IMR-90 (cell line): ENCODE measurements at regions not wholly inside any gene's neighbourhood (a gene's known extent, or its start where the extent isn't known, plus 50 kb on each side); places are given as distances from the start of the nearest gene placed in this dataset.

ENCODE experiments used
- ATAC-seq: fragments of 200-7000 bp; cut with Tn5 transposase; 2 replicates; pipeline ENCODE4 v1.9.1; 2020; ENCODE audit warnings: low read depth, mild to moderate bottlenecking, moderate library complexity
- BruUV-seq: library from RNA; stranded (reverse); fragments of 400-500 nt; replicated peaks from 2 replicates; lab custom pipeline; 2021; lab: Mats Ljungman, UMichigan
- CTCF ChIA-PET: fragments of 300-600 bp; formaldehyde crosslinking; extraction: SDS; loops from one replicate; lab custom pipeline; 2021; ENCODE audit warnings: antibody characterized with exemption; lab: Yijun Ruan, JAX
- POLR2A ChIA-PET: fragments of 300-600 bp; sonication (Branson Sonifier 250); formaldehyde crosslinking; loops from one replicate; lab custom pipeline; 2022; ENCODE audit warnings: antibody characterized with exemption; ENCODE audit not compliant: unreplicated experiment; lab: Charles Lee
- DNase-seq: peaks from one replicate; pipeline ENCODE4 v3.0.0; 2013
- H2AFZ ChIP-seq: replicated peaks from 2 replicates; pipeline ENCODE3; 2013; ENCODE audit warnings: low read length, mild to moderate bottlenecking; ENCODE audit not compliant: poor library complexity
- H2AK5ac ChIP-seq: 2 replicates; pipeline ENCODE4 v1.6.1; 2013; ENCODE audit warnings: low read depth, low read length, inconsistent platforms
- H2AK9ac ChIP-seq: replicated peaks from 2 replicates; pipeline ENCODE3; 2013; ENCODE audit warnings: mild to moderate bottlenecking, low read depth, low read length, moderate library complexity; ENCODE audit not compliant: poor library complexity
- H2BK120ac ChIP-seq: 2 replicates; pipeline ENCODE4 v1.6.1; 2013; ENCODE audit warnings: low read depth, low read length, inconsistent platforms
- H2BK15ac ChIP-seq: 3 replicates; pipeline ENCODE4 v1.6.1; 2013; ENCODE audit warnings: low read depth, low read length, inconsistent platforms
- H2BK20ac ChIP-seq: 2 replicates; pipeline ENCODE4 v1.6.1; 2013; ENCODE audit warnings: low read depth, mild to moderate bottlenecking, inconsistent platforms, low read length, moderate library complexity
- H2BK5ac ChIP-seq: 2 replicates; pipeline ENCODE4 v1.6.1; 2013; ENCODE audit warnings: mild to moderate bottlenecking, low read depth, low read length, inconsistent platforms; ENCODE audit not compliant: poor library complexity, severe bottlenecking
- H3K14ac ChIP-seq: replicated peaks from 2 replicates; pipeline ENCODE4 v1.6.1; 2013; ENCODE audit warnings: low read depth, low read length, inconsistent platforms
- H3K18ac ChIP-seq: 2 replicates; pipeline ENCODE4 v1.6.1; 2013; ENCODE audit warnings: low read depth, low read length, control low read depth
- H3K23ac ChIP-seq: 2 replicates; pipeline ENCODE4 v1.6.1; 2013; ENCODE audit warnings: low read depth, low read length, inconsistent platforms
- H3K27ac ChIP-seq: 2 replicates; pipeline ENCODE4 v1.5.1; 2013; ENCODE audit warnings: mild to moderate bottlenecking, control low read depth, low read length; ENCODE audit not compliant: insufficient read depth
- H3K27me3 ChIP-seq: 2 replicates; pipeline ENCODE4 v1.6.1; 2013; ENCODE audit warnings: low read length; ENCODE audit not compliant: control insufficient read depth, insufficient read depth
- H3K36me3 ChIP-seq: 2 replicates; pipeline ENCODE4 v1.6.1; 2013; ENCODE audit warnings: low read length, mixed read lengths; ENCODE audit not compliant: control insufficient read depth, insufficient read depth
- H3K4ac ChIP-seq: 2 replicates; pipeline ENCODE4 v1.6.1; 2013; ENCODE audit warnings: low read depth, low read length, inconsistent platforms
- H3K4me1 ChIP-seq: 2 replicates; pipeline ENCODE4 v1.6.1; 2013; ENCODE audit warnings: low read length, mixed read lengths; ENCODE audit not compliant: control insufficient read depth, insufficient read depth
- H3K4me2 ChIP-seq: 2 replicates; pipeline ENCODE4 v1.6.1; 2013; ENCODE audit warnings: low read depth, mild to moderate bottlenecking, control low read depth, low read length, moderate library complexity
- H3K4me3 ChIP-seq: 2 replicates; pipeline ENCODE4 v1.5.1; 2013; ENCODE audit warnings: low read depth, mild to moderate bottlenecking, control low read depth, low read length, moderate library complexity; ENCODE audit not compliant: insufficient read depth
- H3K56ac ChIP-seq: 2 replicates; pipeline ENCODE4 v1.6.1; 2013; ENCODE audit warnings: low read length, inconsistent platforms; ENCODE audit not compliant: insufficient read depth; ENCODE audit errors: extremely low read depth
- H3K79me1 ChIP-seq, 2 experiments: 2 replicates each; pipeline ENCODE4 v1.6.1; 2013; ENCODE audit warnings: low read length in 2 of 2, inconsistent platforms in 1 of 2, low read depth in 1 of 2
- H3K9ac ChIP-seq: 2 replicates; pipeline ENCODE4 v1.6.1; 2013; ENCODE audit warnings: low read depth, low read length, control low read depth
- H3K9me1 ChIP-seq: 2 replicates; pipeline ENCODE4 v1.6.1; 2013; ENCODE audit warnings: low read length, inconsistent platforms; ENCODE audit not compliant: insufficient read depth
- H3K9me3 ChIP-seq: 2 replicates; pipeline ENCODE4 v1.6.1; 2013; ENCODE audit warnings: low read length; ENCODE audit not compliant: control insufficient read depth, insufficient read depth
- H4K20me1 ChIP-seq: 2 replicates; pipeline ENCODE4 v1.6.1; 2013; ENCODE audit warnings: low read length, inconsistent platforms; ENCODE audit not compliant: insufficient read depth
- H4K5ac ChIP-seq: 2 replicates; pipeline ENCODE4 v1.6.1; 2013; ENCODE audit warnings: mild to moderate bottlenecking, low read depth, low read length, control low read depth
- H4K8ac ChIP-seq, 2 experiments: 2 replicates each; pipeline ENCODE4 v1.6.1; 2013; ENCODE audit warnings: low read depth in 2 of 2, low read length in 2 of 2, control low read depth in 1 of 2, inconsistent platforms in 1 of 2
- H4K91ac ChIP-seq: 2 replicates; pipeline ENCODE4 v1.6.1; 2013; ENCODE audit warnings: low read depth, low read length, inconsistent platforms; ENCODE audit not compliant: insufficient read depth
- BHLHE40 ChIP-seq: fragments of 150-350 bp; IDR thresholded peaks from 2 replicates; pipeline ENCODE4 v1.6.1; 2016; ENCODE audit warnings: mild to moderate bottlenecking, low read depth, low read length
- CEBPB ChIP-seq: IDR thresholded peaks from 2 replicates; pipeline ENCODE4 v1.6.1; 2012; ENCODE audit warnings: low read depth, low read length, improper control_type of control experiment
- CHD1 ChIP-seq: IDR thresholded peaks from 2 replicates; pipeline ENCODE4 v1.6.1; 2012; ENCODE audit warnings: low read depth, low read length, improper control_type of control experiment
- FOS ChIP-seq: fragments of 150-350 bp; IDR thresholded peaks from 2 replicates; pipeline ENCODE4 v1.6.1; 2016; ENCODE audit warnings: low read depth, low read length
- MAFK ChIP-seq: IDR thresholded peaks from 2 replicates; pipeline ENCODE4 v1.6.1; 2012; ENCODE audit warnings: low read depth, low read length, improper control_type of control experiment
- MAZ ChIP-seq: IDR thresholded peaks from 2 replicates; pipeline ENCODE4 v1.6.1; 2012; ENCODE audit warnings: low read depth, mild to moderate bottlenecking, low read length, improper control_type of control experiment, moderate library complexity, borderline replicate concordance
- MXI1 ChIP-seq: IDR thresholded peaks from 2 replicates; pipeline ENCODE4 v1.6.1; 2012; ENCODE audit warnings: low read depth, mild to moderate bottlenecking, low read length, moderate library complexity, borderline replicate concordance
- NFE2L2 ChIP-seq: fragments of 150-350 bp; IDR thresholded peaks from 2 replicates; pipeline ENCODE4 v1.6.1; 2016; ENCODE audit warnings: low read depth, mild to moderate bottlenecking, low read length
- POLR2A ChIP-seq: IDR thresholded peaks from 2 replicates; pipeline ENCODE4 v1.6.1; 2012; ENCODE audit warnings: mild to moderate bottlenecking, low read depth, low read length
- RAD21 ChIP-seq: IDR thresholded peaks from 2 replicates; pipeline ENCODE4 v1.6.1; 2012; ENCODE audit warnings: low read length, improper control_type of control experiment
- RCOR1 ChIP-seq: IDR thresholded peaks from 2 replicates; pipeline ENCODE4 v1.6.1; 2012; ENCODE audit warnings: mild to moderate bottlenecking, low read length, improper control_type of control experiment; ENCODE audit not compliant: insufficient replicate concordance
- RFX5 ChIP-seq: IDR thresholded peaks from 2 replicates; pipeline ENCODE4 v1.8.0; 2012; ENCODE audit warnings: low read depth, mild to moderate bottlenecking, low read length, moderate library complexity
- SMC3 ChIP-seq: fragments of 150-350 bp; IDR thresholded peaks from 2 replicates; pipeline ENCODE4 v1.6.1; 2016; ENCODE audit warnings: low read depth, mild to moderate bottlenecking, antibody characterized with exemption, low read length, moderate library complexity
- WGBS, 2 experiments: methylation state at CpG; one replicate each; pipeline versions ENCODE4 v1.1.5 to v1.1.7; 2013; ENCODE audit warnings: missing lambda C conversion rate in 2 of 2; ENCODE audit not compliant: insufficient read length in 1 of 2; ENCODE audit errors: extremely low coverage in 2 of 2; 5-methylcytosine and 5-hydroxymethylcytosine counted together
- dilution Hi-C: fragments of 300-500 bp; cut with HindIII; formaldehyde crosslinking; loops from one replicate; pipeline ENCODE4 v1.14.3; 2018; ENCODE audit warnings: low sequenced_read_pairs; ENCODE audit not compliant: unreplicated experiment
- in situ Hi-C: fragments of 300-500 bp; cut with MboI; formaldehyde crosslinking; loops from 3 replicates; pipeline ENCODE4 v1.14.3; 2019; ENCODE audit warnings: low sequenced_read_pairs, inconsistent platforms, mixed read lengths
- intact Hi-C: fragments of 100-400 bp; cut with micrococcal nuclease; formaldehyde crosslinking; loops from 2 replicates; pipeline ENCODE4 v1.10.0; 2022
- TF ChIP-seq, protein P1 (sequence below): conservative IDR thresholded peaks from 2 replicates; pipeline ENCODE4 v1.5.1; 2012; ENCODE audit warnings: mild to moderate bottlenecking, low read depth, low read length, improper control_type of control experiment
- TF ChIP-seq, protein P2 (sequence below): fragments of 150-350 bp; IDR thresholded peaks from 2 replicates; pipeline ENCODE4 v1.6.1; 2016; ENCODE audit warnings: low read depth, mild to moderate bottlenecking, low read length, moderate library complexity, borderline replicate concordance
- TF ChIP-seq, protein P3 (sequence below): fragments of 150-350 bp; IDR thresholded peaks from 2 replicates; pipeline ENCODE4 v1.6.1; 2017; ENCODE audit warnings: mild to moderate bottlenecking, antibody characterized with exemption, low read length, low read depth

DNA sequence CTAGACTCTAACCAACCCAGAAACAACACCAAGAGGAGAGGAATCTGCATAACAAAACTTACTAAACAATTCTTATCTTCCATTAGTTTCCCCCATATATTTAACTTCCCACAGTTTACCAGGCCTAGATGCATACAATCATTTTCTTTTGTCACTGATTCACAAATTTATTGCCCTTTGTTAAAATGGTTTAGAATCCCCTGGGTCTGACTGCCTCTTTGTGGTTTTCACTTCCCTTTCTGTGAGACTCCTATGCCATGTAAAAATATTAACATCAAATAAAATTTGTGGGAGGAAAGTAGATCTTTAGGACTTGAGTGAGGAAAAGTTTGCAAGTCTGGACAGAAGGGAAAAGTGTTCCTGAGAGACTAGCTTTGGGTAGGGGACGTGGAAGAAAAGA is 393.8 kb upstream of the CNKSR2 start:
- Histone ChIP-seq H3K4me3 (no peak overlapping the region), H4K5ac (no peak overlapping the region), H4K20me1 (no peaks in the 10 kb centered on the region), H3K27me3 (no peaks in the 10 kb centered on the region), H3K9ac (no peak overlapping the region), H2BK20ac (no peak overlapping the region), H2AK5ac (no peak overlapping the region), H3K4me1 (no peaks in the 10 kb centered on the region), H3K36me3 (no peaks in the 10 kb centered on the region), H3K9me1 (no peaks in the 10 kb centered on the region), H3K79me1 (no peaks in the 10 kb centered on the region), H3K18ac (no peak overlapping the region), H3K14ac (no peak overlapping the region), H3K9me3 (peaks cover 3% of the 10 kb centered on the region; the same call in 1 of the 2 replicates), H3K27ac (no peak overlapping the region), H4K8ac (no peak overlapping the region), H4K91ac (no peak overlapping the region), H3K23ac (no peak overlapping the region), H2BK15ac (no peak overlapping the region), H2BK120ac (no peak overlapping the region), H2BK5ac (no peak overlapping the region), H3K4me2 (no peak overlapping the region), H2AFZ (no peak overlapping the region), H3K56ac (no peak overlapping the region), H2AK9ac (no peak overlapping the region), H3K4ac (no peak overlapping the region)
- WGBS, 2 experiments = no CpG with 5 or more reads among the region's 1 CpG
- CTCF ChIA-PET = no interaction called here
- ATAC-seq (no peak), DNase-seq (no peak)
- TF ChIP-seq NFE2L2 (no peak), FOS (no peak), MXI1 (no peak), CHD1 (no peak), SMC3 (no peak), CEBPB (no peak), POLR2A (no peak), RCOR1 (no peak), MAFK (no peak), MAZ (no peak), BHLHE40 (no peak), RAD21 (no peak), RFX5 (no peak)
- TF ChIP-seq, protein P1, sequence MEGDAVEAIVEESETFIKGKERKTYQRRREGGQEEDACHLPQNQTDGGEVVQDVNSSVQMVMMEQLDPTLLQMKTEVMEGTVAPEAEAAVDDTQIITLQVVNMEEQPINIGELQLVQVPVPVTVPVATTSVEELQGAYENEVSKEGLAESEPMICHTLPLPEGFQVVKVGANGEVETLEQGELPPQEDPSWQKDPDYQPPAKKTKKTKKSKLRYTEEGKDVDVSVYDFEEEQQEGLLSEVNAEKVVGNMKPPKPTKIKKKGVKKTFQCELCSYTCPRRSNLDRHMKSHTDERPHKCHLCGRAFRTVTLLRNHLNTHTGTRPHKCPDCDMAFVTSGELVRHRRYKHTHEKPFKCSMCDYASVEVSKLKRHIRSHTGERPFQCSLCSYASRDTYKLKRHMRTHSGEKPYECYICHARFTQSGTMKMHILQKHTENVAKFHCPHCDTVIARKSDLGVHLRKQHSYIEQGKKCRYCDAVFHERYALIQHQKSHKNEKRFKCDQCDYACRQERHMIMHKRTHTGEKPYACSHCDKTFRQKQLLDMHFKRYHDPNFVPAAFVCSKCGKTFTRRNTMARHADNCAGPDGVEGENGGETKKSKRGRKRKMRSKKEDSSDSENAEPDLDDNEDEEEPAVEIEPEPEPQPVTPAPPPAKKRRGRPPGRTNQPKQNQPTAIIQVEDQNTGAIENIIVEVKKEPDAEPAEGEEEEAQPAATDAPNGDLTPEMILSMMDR = no peak
- TF ChIP-seq, protein P2, sequence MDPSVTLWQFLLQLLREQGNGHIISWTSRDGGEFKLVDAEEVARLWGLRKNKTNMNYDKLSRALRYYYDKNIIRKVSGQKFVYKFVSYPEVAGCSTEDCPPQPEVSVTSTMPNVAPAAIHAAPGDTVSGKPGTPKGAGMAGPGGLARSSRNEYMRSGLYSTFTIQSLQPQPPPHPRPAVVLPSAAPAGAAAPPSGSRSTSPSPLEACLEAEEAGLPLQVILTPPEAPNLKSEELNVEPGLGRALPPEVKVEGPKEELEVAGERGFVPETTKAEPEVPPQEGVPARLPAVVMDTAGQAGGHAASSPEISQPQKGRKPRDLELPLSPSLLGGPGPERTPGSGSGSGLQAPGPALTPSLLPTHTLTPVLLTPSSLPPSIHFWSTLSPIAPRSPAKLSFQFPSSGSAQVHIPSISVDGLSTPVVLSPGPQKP = no peak
- TF ChIP-seq, protein P3, sequence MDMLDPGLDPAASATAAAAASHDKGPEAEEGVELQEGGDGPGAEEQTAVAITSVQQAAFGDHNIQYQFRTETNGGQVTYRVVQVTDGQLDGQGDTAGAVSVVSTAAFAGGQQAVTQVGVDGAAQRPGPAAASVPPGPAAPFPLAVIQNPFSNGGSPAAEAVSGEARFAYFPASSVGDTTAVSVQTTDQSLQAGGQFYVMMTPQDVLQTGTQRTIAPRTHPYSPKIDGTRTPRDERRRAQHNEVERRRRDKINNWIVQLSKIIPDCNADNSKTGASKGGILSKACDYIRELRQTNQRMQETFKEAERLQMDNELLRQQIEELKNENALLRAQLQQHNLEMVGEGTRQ = no peak
- intact Hi-C loops = no loop called here
- dilution Hi-C loops = no loop called here
- POLR2A ChIA-PET = interaction anchor here (0.6 kb wide), 1 partner anchor 34 kb away, joined by 5 read pairs; no protein-coding TSS in a partner anchor
- no TSS peak for BruUV-seq
- in situ Hi-C loops = no loop called here
